PFSK-1 (cell line): ENCODE measurements at regions not wholly inside any gene's neighbourhood (a gene's known extent, or its start where the extent isn't known, plus 50 kb on each side); places are given as distances from the start of the nearest gene placed in this dataset.

Source experiments
- FOXP2 ChIP-seq: optimal IDR thresholded peaks from 2 replicates; pipeline ENCODE3; 2011; ENCODE audit warnings: borderline replicate concordance, control low read depth, inconsistent platforms; ENCODE audit not compliant: insufficient read depth; ENCODE audit errors: extremely low read length, extremely low read depth
- POLR2AphosphoS5 ChIP-seq: IDR thresholded peaks from 2 replicates; pipeline ENCODE4 v1.6.1; 2012; ENCODE audit warnings: low read depth, mild to moderate bottlenecking, control low read depth, low read length, moderate library complexity
- REST ChIP-seq, 2 experiments: IDR thresholded peaks; 2 replicates each; pipeline versions ENCODE4 v1.6.1 to v1.8.0; 2011 to 2012; ENCODE audit warnings: low read depth in 2 of 2, low read length in 2 of 2, control low read depth in 1 of 2, inconsistent platforms in 1 of 2, mild to moderate bottlenecking in 1 of 2, moderate library complexity in 1 of 2; ENCODE audit not compliant: insufficient read depth in 1 of 2
- SIN3A ChIP-seq: IDR thresholded peaks from 2 replicates; pipeline ENCODE4 v1.6.1; 2012; ENCODE audit warnings: mild to moderate bottlenecking, low read length, moderate library complexity, borderline replicate concordance; ENCODE audit not compliant: insufficient read depth
- TAF1 ChIP-seq: IDR thresholded peaks from 2 replicates; pipeline ENCODE4 v1.6.1; 2012; ENCODE audit warnings: low read length, control low read depth, borderline replicate concordance; ENCODE audit not compliant: insufficient read depth

- TF ChIP-seq FOXP2, result no peak
- no peak for TF ChIP-seq TAF1
- no peak for TF ChIP-seq SIN3A
- TF ChIP-seq REST (IDR thresholded peaks at IDR 0.05; ENCODE audit: insufficient read depth in 1 of 2, low read depth in 2 of 2, low read length in 2 of 2), result no peak
- TF ChIP-seq POLR2AphosphoS5, result no peak
These were observed 180.6 kb upstream of the IER5L start for GRCh38 chr9:129358621-129359154.

GRCh38 chr9:129357773-129358245 is 179.7 kb upstream of the IER5L start:
- TF ChIP-seq TAF1 (no peak), FOXP2 (no peak), POLR2AphosphoS5 (no peak), SIN3A (no peak), REST (IDR thresholded peaks at IDR 0.05; ENCODE audit: insufficient read depth in 1 of 2, low read depth in 2 of 2, low read length in 2 of 2) (no peak)

GRCh38 chr9:129356871-129357772 is 179.1 kb upstream of the IER5L start:
- TF ChIP-seq POLR2AphosphoS5 (no peak), FOXP2 (no peak), SIN3A (no peak), REST (IDR thresholded peaks at IDR 0.05; ENCODE audit: insufficient read depth in 1 of 2, low read depth in 2 of 2, low read length in 2 of 2) (no peak), TAF1 (no peak)

DNA sequence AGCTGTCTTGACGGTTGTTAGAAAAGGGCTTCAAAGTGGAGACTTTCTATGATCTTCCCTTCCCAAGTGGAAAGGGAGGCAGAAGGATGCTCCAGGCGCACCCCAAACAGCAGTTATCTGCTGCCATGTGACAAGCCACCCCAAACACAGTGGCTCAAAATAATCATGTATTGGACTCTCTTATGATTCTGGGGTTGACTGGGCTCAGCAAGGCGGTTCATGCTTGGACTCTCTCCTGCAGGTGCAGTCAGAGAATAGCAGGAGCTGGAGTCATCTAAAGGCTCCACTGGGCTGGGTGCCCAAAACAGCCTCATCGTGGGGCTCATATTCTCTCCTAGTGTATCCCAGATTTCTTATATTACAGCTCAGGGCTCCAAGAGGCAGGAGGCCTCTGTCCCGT is 177.6 kb upstream of the IER5L start:
- no peak for TF ChIP-seq POLR2AphosphoS5

- TF ChIP-seq POLR2AphosphoS5, result no peak
- no peak for TF ChIP-seq SIN3A
- no peak for TF ChIP-seq TAF1
- TF ChIP-seq REST (IDR thresholded peaks at IDR 0.05; ENCODE audit: insufficient read depth in 1 of 2, low read depth in 2 of 2, low read length in 2 of 2), result no peak
- TF ChIP-seq FOXP2, result no peak
These were observed 176.4 kb upstream of the IER5L start for GRCh38 chr9:129354498-129354897.
